Endothelial cell of umbilical vein (primary cell): ENCODE measurements at regions not wholly inside any gene's neighbourhood (a gene's known extent, or its start where the extent isn't known, plus 50 kb on each side); places are given as distances from the start of the nearest gene placed in this dataset.

Experiments used
- BruUV-seq: library from RNA; stranded (reverse); fragments of 400-500 nt; replicated peaks from 2 replicates; lab custom pipeline; 2021; lab: Mats Ljungman, UMichigan
- CTCF ChIA-PET: fragments of 300-600, 350-600 bp; sonication (Branson Sonifier 250); formaldehyde crosslinking; loops from one replicate; lab custom pipeline; 2021; ENCODE audit warnings: antibody characterized with exemption, inconsistent platforms; lab: Charles Lee
- POLR2A ChIA-PET: fragments of 300-600, 350-600 bp; sonication (Branson Sonifier 250); formaldehyde crosslinking; loops from one replicate; lab custom pipeline; 2021; ENCODE audit warnings: antibody characterized with exemption, inconsistent platforms; lab: Charles Lee
- DNase-seq: peaks from one replicate; pipeline ENCODE4 v3.0.0-alpha.2; 2011; ENCODE audit warnings: low read depth, low spot score
- FAIRE-seq: peaks from 2 replicates; lab custom pipeline; 2011; peaks lifted over from hg19 to GRCh38; lab: Jason Lieb, UNC
- H2AFZ ChIP-seq: 2 replicates; pipeline ENCODE4 v1.6.0; 2012; ENCODE audit warnings: low read depth, low read length, control low read depth, inconsistent platforms
- H3K27ac ChIP-seq: 2 replicates; pipeline ENCODE4 v1.5.1; 2011; ENCODE audit warnings: low read depth, mild to moderate bottlenecking, control low read depth, low read length, moderate library complexity; ENCODE audit not compliant: insufficient read depth
- H3K27me3 ChIP-seq, 2 experiments: 2 replicates each; pipeline versions ENCODE4 v1.6.0 to v1.6.1; 2011; ENCODE audit warnings: low read length in 2 of 2, mixed read lengths in 1 of 2; ENCODE audit not compliant: control insufficient read depth in 2 of 2, insufficient read depth in 2 of 2
- H3K36me3 ChIP-seq, 2 experiments: 2 replicates in 1 of 2; 3 replicates in 1 of 2; pipeline ENCODE4 v1.5.1; 2011; ENCODE audit warnings: low read length in 2 of 2, mild to moderate bottlenecking in 1 of 2, moderate library complexity in 1 of 2; ENCODE audit not compliant: control insufficient read depth in 2 of 2, insufficient read depth in 2 of 2; ENCODE audit errors: extremely low read depth in 1 of 2
- H3K4me1 ChIP-seq: 3 replicates; pipeline ENCODE4 v1.5.1; 2011; ENCODE audit warnings: mild to moderate bottlenecking, low read length; ENCODE audit not compliant: control insufficient read depth, insufficient read depth; ENCODE audit errors: extremely low read depth
- H3K4me2 ChIP-seq: 2 replicates; pipeline ENCODE4 v1.6.1; 2011; ENCODE audit warnings: low read length, control low read depth, mixed read lengths; ENCODE audit not compliant: insufficient read depth
- H3K4me3 ChIP-seq, 3 experiments: fragments of 200-600 bp in 1 of 3; sonication (generic), shearing (Covaris generic) in 1 of 3; replicated peaks in 1 of 3; 2 replicates each; pipeline ENCODE4 v1.5.1; 2011 to 2016; ENCODE audit warnings: control low read depth in 3 of 3, low read length in 3 of 3, mild to moderate bottlenecking in 2 of 3, inconsistent platforms in 1 of 3, low read depth in 1 of 3, moderate library complexity in 1 of 3; ENCODE audit not compliant: insufficient read depth in 1 of 3
- H3K79me2 ChIP-seq: 2 replicates; pipeline ENCODE4 v1.6.0; 2012; ENCODE audit warnings: low read length, inconsistent platforms; ENCODE audit not compliant: control insufficient read depth, insufficient read depth
- H3K9ac ChIP-seq: replicated peaks from 2 replicates; pipeline ENCODE3; 2011; ENCODE audit warnings: low read length, control low read depth; ENCODE audit not compliant: insufficient read depth; ENCODE audit errors: extremely low read depth
- H3K9me1 ChIP-seq: replicated peaks from 3 replicates; pipeline ENCODE4 v1.6.0; 2011; ENCODE audit warnings: mild to moderate bottlenecking, low read length; ENCODE audit not compliant: control insufficient read depth, insufficient read depth; ENCODE audit errors: extremely low read depth
- H3K9me3 ChIP-seq: replicated peaks from 2 replicates; pipeline ENCODE4 v1.5.1; 2012; ENCODE audit warnings: low read length, inconsistent platforms; ENCODE audit not compliant: control insufficient read depth, insufficient read depth
- H4K20me1 ChIP-seq: replicated peaks from 2 replicates; pipeline ENCODE3; 2011; ENCODE audit warnings: mild to moderate bottlenecking, low read length; ENCODE audit not compliant: control insufficient read depth, insufficient read depth; ENCODE audit errors: extremely low read depth
- EZH2 ChIP-seq: IDR thresholded peaks from 2 replicates; pipeline ENCODE4 v1.6.1; 2012; ENCODE audit warnings: borderline replicate concordance, low read depth, mild to moderate bottlenecking, moderate library complexity, low read length, inconsistent platforms; ENCODE audit not compliant: severe bottlenecking
- FOS ChIP-seq: IDR thresholded peaks from 2 replicates; pipeline ENCODE4 v1.6.1; 2011; ENCODE audit warnings: mild to moderate bottlenecking, low read length, moderate library complexity, borderline replicate concordance; ENCODE audit not compliant: insufficient read depth
- GATA2 ChIP-seq: IDR thresholded peaks from 2 replicates; pipeline ENCODE4 v1.7.0; 2011; ENCODE audit warnings: low read depth, mild to moderate bottlenecking, moderate library complexity, mixed read lengths, low read length; ENCODE audit not compliant: insufficient read length, insufficient read depth
- JUN ChIP-seq: IDR thresholded peaks from 2 replicates; pipeline ENCODE4 v1.6.1; 2011; ENCODE audit warnings: borderline replicate concordance, low read depth; ENCODE audit not compliant: insufficient read length, insufficient read depth
- MYC ChIP-seq: IDR thresholded peaks from one replicate; pipeline ENCODE4 v1.6.1; 2011; ENCODE audit warnings: mild to moderate bottlenecking, low read depth, low read length
- POLR2A ChIP-seq: IDR thresholded peaks from 2 replicates; pipeline ENCODE4 v1.6.1; 2012; ENCODE audit warnings: low read depth, mild to moderate bottlenecking, control low read depth, low read length
- POLR2AphosphoS5 ChIP-seq: IDR thresholded peaks from 2 replicates; pipeline ENCODE4 v1.6.1; 2012; ENCODE audit warnings: low read depth, mild to moderate bottlenecking, control low read depth, low read length, moderate library complexity; ENCODE audit not compliant: insufficient read depth
- dilution Hi-C: fragments of 300-500 bp; cut with MboI; formaldehyde crosslinking; loops from one replicate; pipeline ENCODE4 v1.15.0; 2019; ENCODE audit warnings: low sequenced_read_pairs; ENCODE audit not compliant: extremely low pct_ligation_motif_present
- intact Hi-C: fragments of 100-400 bp; cut with micrococcal nuclease; formaldehyde crosslinking; loops from one replicate; pipeline ENCODE4 v1.10.0; 2022
- TF ChIP-seq, protein P1 (sequence below), 2 donors: IDR thresholded peaks; 1 replicate in 1 of 2; 2 replicates in 1 of 2; pipeline ENCODE4 v1.5.1; 2011; ENCODE audit warnings: low read length in 2 of 2, mild to moderate bottlenecking in 2 of 2, moderate library complexity in 2 of 2, control low read depth in 1 of 2, inconsistent platforms in 1 of 2, low read depth in 1 of 2; ENCODE audit not compliant: insufficient read depth in 1 of 2; ENCODE audit errors: extremely low read depth in 1 of 2
- TF ChIP-seq, protein P2 (sequence below): IDR thresholded peaks from 2 replicates; pipeline ENCODE4 v1.6.1; 2011; ENCODE audit not compliant: insufficient read depth, insufficient read length

DNA sequence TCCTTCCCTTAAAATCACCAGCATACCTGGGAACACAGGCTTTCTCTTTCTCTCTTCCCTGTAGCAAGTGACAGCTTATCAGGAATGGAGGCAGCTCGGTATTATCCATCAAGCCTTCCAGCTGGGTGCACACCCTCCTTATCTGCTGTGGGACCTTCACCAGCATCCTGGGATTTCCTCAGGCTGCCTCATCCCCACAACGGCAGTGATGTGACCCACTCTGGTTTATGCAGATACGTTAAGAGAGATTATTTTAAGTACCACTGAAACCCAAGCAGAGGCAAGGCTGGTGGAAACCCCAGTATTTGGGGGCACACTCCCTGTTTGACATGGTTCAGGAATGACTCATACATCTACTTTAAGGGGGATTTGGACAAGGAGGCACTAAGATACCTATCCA is 192.1 kb downstream of the TM9SF2 start:
- DNase-seq (no peak), FAIRE-seq (no peak)
- Histone ChIP-seq H3K27me3 (peaks cover 7 to 11% of the 10 kb centered on the region in 2 experiments), H3K79me2 (no peaks in the 10 kb centered on the region), H2AFZ (no peak overlapping the region), H3K9me3 (no peaks in the 10 kb centered on the region), H3K36me3 (no peaks in the 10 kb centered on the region), H4K20me1 (no peaks in the 10 kb centered on the region), H3K4me2 (no peak overlapping the region), H3K9ac (no peak overlapping the region), H3K27ac (no peak overlapping the region), H3K4me3 (no peak overlapping the region), H3K4me1 (no peaks in the 10 kb centered on the region), H3K9me1 (no peaks in the 10 kb centered on the region)
- BruUV-seq, result no TSS peak
- POLR2A ChIA-PET, result no interaction called here
- TF ChIP-seq POLR2AphosphoS5 (no peak), GATA2 (no peak), POLR2A (no peak), FOS (no peak), JUN (no peak), EZH2 (no peak), MYC (no peak)
- TF ChIP-seq, protein P1, sequence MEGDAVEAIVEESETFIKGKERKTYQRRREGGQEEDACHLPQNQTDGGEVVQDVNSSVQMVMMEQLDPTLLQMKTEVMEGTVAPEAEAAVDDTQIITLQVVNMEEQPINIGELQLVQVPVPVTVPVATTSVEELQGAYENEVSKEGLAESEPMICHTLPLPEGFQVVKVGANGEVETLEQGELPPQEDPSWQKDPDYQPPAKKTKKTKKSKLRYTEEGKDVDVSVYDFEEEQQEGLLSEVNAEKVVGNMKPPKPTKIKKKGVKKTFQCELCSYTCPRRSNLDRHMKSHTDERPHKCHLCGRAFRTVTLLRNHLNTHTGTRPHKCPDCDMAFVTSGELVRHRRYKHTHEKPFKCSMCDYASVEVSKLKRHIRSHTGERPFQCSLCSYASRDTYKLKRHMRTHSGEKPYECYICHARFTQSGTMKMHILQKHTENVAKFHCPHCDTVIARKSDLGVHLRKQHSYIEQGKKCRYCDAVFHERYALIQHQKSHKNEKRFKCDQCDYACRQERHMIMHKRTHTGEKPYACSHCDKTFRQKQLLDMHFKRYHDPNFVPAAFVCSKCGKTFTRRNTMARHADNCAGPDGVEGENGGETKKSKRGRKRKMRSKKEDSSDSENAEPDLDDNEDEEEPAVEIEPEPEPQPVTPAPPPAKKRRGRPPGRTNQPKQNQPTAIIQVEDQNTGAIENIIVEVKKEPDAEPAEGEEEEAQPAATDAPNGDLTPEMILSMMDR (IDR thresholded peaks at IDR 0.05; ENCODE audit: extremely low read depth in 1 of 2, insufficient read depth in 1 of 2, low read depth in 1 of 2, low read length in 2 of 2), result no peak
- TF ChIP-seq, protein P2, sequence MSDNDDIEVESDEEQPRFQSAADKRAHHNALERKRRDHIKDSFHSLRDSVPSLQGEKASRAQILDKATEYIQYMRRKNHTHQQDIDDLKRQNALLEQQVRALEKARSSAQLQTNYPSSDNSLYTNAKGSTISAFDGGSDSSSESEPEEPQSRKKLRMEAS, result no peak
- CTCF ChIA-PET, result no interaction called here
- intact Hi-C loops (no loop called here), dilution Hi-C loops (no loop called here)
